ENCODE measurements at regions not wholly inside any gene's neighbourhood (a gene's known extent, or its start where the extent isn't known, plus 50 kb on each side); places are given as distances from the start of the nearest gene placed in this dataset.

GRCh38 chr5:68872088-68872839, 221.6 kb upstream of the SLC30A5 start:
- H3K4me1 ChIP-seq (ENCODE audit: control insufficient read depth in 1 of 2, insufficient read depth in 2 of 2, low read length in 2 of 2) = no peaks in the 10 kb centered on the region
- no peak overlapping the region for H3K27ac ChIP-seq (ENCODE audit: low read length)
- no peaks in the 10 kb centered on the region for H3K27me3 ChIP-seq (ENCODE audit: low read depth, low read length)
- H3K4me3 ChIP-seq (ENCODE audit: low read depth in 1 of 2, low read length in 2 of 2) = no peak overlapping the region
- no peaks in the 10 kb centered on the region for H3K36me3 ChIP-seq (ENCODE audit: control insufficient read depth in 1 of 2, insufficient read depth in 2 of 2, low read length in 2 of 2)
- no peaks in the 10 kb centered on the region for H3K9me3 ChIP-seq (ENCODE audit: control insufficient read depth in 1 of 2, low read length in 2 of 2)

- Histone ChIP-seq H3K27me3 (ENCODE audit: low read depth, low read length) (no peaks in the 10 kb centered on the region), H3K27ac (ENCODE audit: low read length) (no peak overlapping the region), H3K9me3 (ENCODE audit: control insufficient read depth in 1 of 2, low read length in 2 of 2) (no peaks in the 10 kb centered on the region), H3K4me3 (ENCODE audit: low read depth in 1 of 2, low read length in 2 of 2) (no peak overlapping the region), H3K4me1 (ENCODE audit: control insufficient read depth in 1 of 2, insufficient read depth in 2 of 2, low read length in 2 of 2) (no peaks in the 10 kb centered on the region), H3K36me3 (ENCODE audit: control insufficient read depth in 1 of 2, insufficient read depth in 2 of 2, low read length in 2 of 2) (no peaks in the 10 kb centered on the region)
These were observed 220.6 kb upstream of the SLC30A5 start for GRCh38 chr5:68873198-68873597.

- no peaks in the 10 kb centered on the region for H3K27me3 ChIP-seq (ENCODE audit: low read depth, low read length)
- H3K9me3 ChIP-seq (ENCODE audit: control insufficient read depth in 1 of 2, low read length in 2 of 2) = no peaks in the 10 kb centered on the region
- H3K4me1 ChIP-seq (ENCODE audit: control insufficient read depth in 1 of 2, insufficient read depth in 2 of 2, low read length in 2 of 2) = no peaks in the 10 kb centered on the region
- no peak overlapping the region for H3K27ac ChIP-seq (ENCODE audit: low read length)
- no peaks in the 10 kb centered on the region for H3K36me3 ChIP-seq (ENCODE audit: control insufficient read depth in 1 of 2, insufficient read depth in 2 of 2, low read length in 2 of 2)
- H3K4me3 ChIP-seq (ENCODE audit: low read depth in 1 of 2, low read length in 2 of 2) = no peak overlapping the region
These were observed 218.5 kb upstream of the SLC30A5 start for GRCh38 chr5:68875351-68875750.

- no peak overlapping the region for H3K4me3 ChIP-seq (ENCODE audit: low read depth in 1 of 2, low read length in 2 of 2)
- H3K27me3 ChIP-seq (ENCODE audit: low read depth, low read length) = no peaks in the 10 kb centered on the region
- no peaks in the 10 kb centered on the region for H3K36me3 ChIP-seq (ENCODE audit: control insufficient read depth in 1 of 2, insufficient read depth in 2 of 2, low read length in 2 of 2)
- no peak overlapping the region for H3K27ac ChIP-seq (ENCODE audit: low read length)
- H3K4me1 ChIP-seq (ENCODE audit: control insufficient read depth in 1 of 2, insufficient read depth in 2 of 2, low read length in 2 of 2) = no peaks in the 10 kb centered on the region
- H3K9me3 ChIP-seq (ENCODE audit: control insufficient read depth in 1 of 2, low read length in 2 of 2) = no peaks in the 10 kb centered on the region
These were observed 210.4 kb upstream of the SLC30A5 start for GRCh38 chr5:68883436-68883835.

- no peak overlapping the region for H3K27ac ChIP-seq (ENCODE audit: low read length)
- H3K9me3 ChIP-seq (ENCODE audit: control insufficient read depth in 1 of 2, low read length in 2 of 2) = no peaks in the 10 kb centered on the region
- no peaks in the 10 kb centered on the region for H3K36me3 ChIP-seq (ENCODE audit: control insufficient read depth in 1 of 2, insufficient read depth in 2 of 2, low read length in 2 of 2)
- H3K27me3 ChIP-seq (ENCODE audit: low read depth, low read length) = no peaks in the 10 kb centered on the region
- no peaks in the 10 kb centered on the region for H3K4me1 ChIP-seq (ENCODE audit: control insufficient read depth in 1 of 2, insufficient read depth in 2 of 2, low read length in 2 of 2)
- no peak overlapping the region for H3K4me3 ChIP-seq (ENCODE audit: low read depth in 1 of 2, low read length in 2 of 2)
These were observed 209.6 kb upstream of the SLC30A5 start for GRCh38 chr5:68884144-68884754.

- H3K36me3 ChIP-seq (ENCODE audit: control insufficient read depth in 1 of 2, insufficient read depth in 2 of 2, low read length in 2 of 2) = no peaks in the 10 kb centered on the region
- no peaks in the 10 kb centered on the region for H3K27me3 ChIP-seq (ENCODE audit: low read depth, low read length)
- H3K4me1 ChIP-seq (ENCODE audit: control insufficient read depth in 1 of 2, insufficient read depth in 2 of 2, low read length in 2 of 2) = no peaks in the 10 kb centered on the region
- H3K4me3 ChIP-seq (ENCODE audit: low read depth in 1 of 2, low read length in 2 of 2) = no peak overlapping the region
- H3K27ac ChIP-seq (ENCODE audit: low read length) = no peak overlapping the region
- H3K9me3 ChIP-seq (ENCODE audit: control insufficient read depth in 1 of 2, low read length in 2 of 2) = no peaks in the 10 kb centered on the region
These were observed 208.9 kb upstream of the SLC30A5 start for GRCh38 chr5:68884883-68885282.

GRCh38 chr5:68886814-68887213, 207.0 kb upstream of the SLC30A5 start:
- H3K9me3 ChIP-seq (ENCODE audit: control insufficient read depth in 1 of 2, low read length in 2 of 2) = no peaks in the 10 kb centered on the region
- H3K27ac ChIP-seq (ENCODE audit: low read length) = no peak overlapping the region
- H3K4me3 ChIP-seq (ENCODE audit: low read depth in 1 of 2, low read length in 2 of 2) = no peak overlapping the region
- H3K4me1 ChIP-seq (ENCODE audit: control insufficient read depth in 1 of 2, insufficient read depth in 2 of 2, low read length in 2 of 2) = no peaks in the 10 kb centered on the region
- no peaks in the 10 kb centered on the region for H3K36me3 ChIP-seq (ENCODE audit: control insufficient read depth in 1 of 2, insufficient read depth in 2 of 2, low read length in 2 of 2)
- H3K27me3 ChIP-seq (ENCODE audit: low read depth, low read length) = no peaks in the 10 kb centered on the region

- H3K4me3 ChIP-seq (ENCODE audit: low read depth in 1 of 2, low read length in 2 of 2) = no peak overlapping the region
- no peaks in the 10 kb centered on the region for H3K9me3 ChIP-seq (ENCODE audit: control insufficient read depth in 1 of 2, low read length in 2 of 2)
These were observed 202.1 kb upstream of the SLC30A5 start for GRCh38 chr5:68891718-68892117.

GRCh38 chr5:68894673-68895072, 199.1 kb upstream of the SLC30A5 start:
- no peaks in the 10 kb centered on the region for H3K4me1 ChIP-seq (ENCODE audit: control insufficient read depth in 1 of 2, insufficient read depth in 2 of 2, low read length in 2 of 2)
- H3K27me3 ChIP-seq (ENCODE audit: low read depth, low read length) = no peaks in the 10 kb centered on the region
- H3K27ac ChIP-seq (ENCODE audit: low read length) = no peak overlapping the region
- H3K36me3 ChIP-seq (ENCODE audit: control insufficient read depth in 1 of 2, insufficient read depth in 2 of 2, low read length in 2 of 2) = no peaks in the 10 kb centered on the region
- H3K4me3 ChIP-seq (ENCODE audit: low read depth in 1 of 2, low read length in 2 of 2) = no peak overlapping the region
- no peaks in the 10 kb centered on the region for H3K9me3 ChIP-seq (ENCODE audit: control insufficient read depth in 1 of 2, low read length in 2 of 2)

More at GRCh38 chr5:68891718-68892117, 202.1 kb upstream of the SLC30A5 start:
- H3K4me1 ChIP-seq (ENCODE audit: control insufficient read depth in 1 of 2, insufficient read depth in 2 of 2, low read length in 2 of 2) = no peaks in the 10 kb centered on the region
- no peaks in the 10 kb centered on the region for H3K36me3 ChIP-seq (ENCODE audit: control insufficient read depth in 1 of 2, insufficient read depth in 2 of 2, low read length in 2 of 2)
- H3K27ac ChIP-seq (ENCODE audit: low read length) = no peak overlapping the region
- H3K27me3 ChIP-seq (ENCODE audit: low read depth, low read length) = no peaks in the 10 kb centered on the region

- no peak overlapping the region for H3K27ac ChIP-seq (ENCODE audit: low read length)
- no peaks in the 10 kb centered on the region for H3K9me3 ChIP-seq (ENCODE audit: control insufficient read depth in 1 of 2, low read length in 2 of 2)
- no peaks in the 10 kb centered on the region for H3K36me3 ChIP-seq (ENCODE audit: control insufficient read depth in 1 of 2, insufficient read depth in 2 of 2, low read length in 2 of 2)
- no peaks in the 10 kb centered on the region for H3K27me3 ChIP-seq (ENCODE audit: low read depth, low read length)
- no peak overlapping the region for H3K4me3 ChIP-seq (ENCODE audit: low read depth in 1 of 2, low read length in 2 of 2)
- no peaks in the 10 kb centered on the region for H3K4me1 ChIP-seq (ENCODE audit: control insufficient read depth in 1 of 2, insufficient read depth in 2 of 2, low read length in 2 of 2)
These were observed 194.8 kb upstream of the SLC30A5 start for GRCh38 chr5:68898951-68899471.

GRCh38 chr5:68911840-68912690, 181.7 kb upstream of the SLC30A5 start:
- Histone ChIP-seq H3K4me3 (ENCODE audit: low read depth in 1 of 2, low read length in 2 of 2) (no peak overlapping the region), H3K9me3 (ENCODE audit: control insufficient read depth in 1 of 2, low read length in 2 of 2) (no peaks in the 10 kb centered on the region), H3K27me3 (ENCODE audit: low read depth, low read length) (no peaks in the 10 kb centered on the region), H3K4me1 (ENCODE audit: control insufficient read depth in 1 of 2, insufficient read depth in 2 of 2, low read length in 2 of 2) (no peaks in the 10 kb centered on the region), H3K36me3 (ENCODE audit: control insufficient read depth in 1 of 2, insufficient read depth in 2 of 2, low read length in 2 of 2) (no peaks in the 10 kb centered on the region), H3K27ac (ENCODE audit: low read length) (no peak overlapping the region)
